ENCODE measurements at regions not wholly inside any gene's neighbourhood (a gene's known extent, or its start where the extent isn't known, plus 50 kb on each side); places are given as distances from the start of the nearest gene placed in this dataset.

DNA sequence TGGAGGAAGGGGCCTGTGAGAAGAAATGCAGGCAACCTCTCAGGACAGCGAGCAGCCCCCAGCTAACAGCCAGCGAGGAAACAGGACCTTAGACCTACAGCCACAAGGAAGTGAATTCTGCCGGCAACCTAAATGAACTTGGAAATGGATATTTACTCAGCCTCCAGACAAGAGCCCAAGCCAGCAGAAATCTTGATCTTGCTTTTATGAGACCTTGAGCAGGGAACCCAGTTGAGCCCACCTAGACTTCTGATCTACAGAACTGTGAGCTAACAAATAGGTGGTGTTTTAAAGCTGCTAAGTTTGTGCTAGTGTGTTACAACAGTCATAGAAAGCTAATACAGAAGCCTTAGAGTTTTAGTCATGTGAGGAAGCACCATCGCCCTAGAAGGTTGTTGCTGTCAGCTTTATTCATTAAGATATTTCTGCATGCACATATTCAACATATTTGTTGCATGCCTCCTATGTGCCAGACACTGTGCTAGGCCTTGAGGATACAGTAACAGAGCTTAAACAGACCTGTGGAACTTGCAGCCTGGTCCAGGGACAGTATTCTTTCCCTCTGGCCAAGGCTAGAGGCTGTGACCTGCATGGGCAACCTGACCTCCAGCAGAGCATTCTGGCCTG lies 50.3 kb downstream of the NALF2 start:
- DNase-seq: no peak

DNA sequence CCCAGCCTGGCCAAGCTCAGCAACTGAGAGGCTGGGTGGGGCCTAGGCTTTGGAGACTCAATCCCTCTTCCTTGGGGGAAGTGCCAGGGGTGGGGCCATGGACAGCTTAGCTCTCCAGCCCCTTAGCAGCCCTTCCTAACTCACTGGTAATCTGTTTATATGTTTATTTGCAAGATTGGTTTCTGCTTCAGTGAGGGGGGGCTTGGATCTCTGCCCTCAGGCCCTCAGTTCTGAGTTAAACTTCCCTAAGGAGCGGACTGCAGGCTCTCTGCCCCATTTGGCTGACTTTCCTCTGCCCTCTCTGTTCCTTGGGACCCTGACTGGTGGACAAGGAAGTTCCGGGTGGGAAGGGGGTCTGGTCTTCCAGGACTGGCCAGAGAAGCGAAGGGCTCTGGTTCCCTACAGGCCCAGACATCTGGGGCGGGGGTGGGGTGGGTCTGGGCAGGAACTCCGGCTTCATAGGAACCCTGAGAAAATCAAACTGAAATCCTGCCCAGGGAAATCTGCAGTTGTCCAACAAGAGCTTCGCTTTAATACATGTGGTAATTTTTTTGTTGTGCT lies 51.4 kb downstream of the NALF2 start:
- no peak for DNase-seq

DNA sequence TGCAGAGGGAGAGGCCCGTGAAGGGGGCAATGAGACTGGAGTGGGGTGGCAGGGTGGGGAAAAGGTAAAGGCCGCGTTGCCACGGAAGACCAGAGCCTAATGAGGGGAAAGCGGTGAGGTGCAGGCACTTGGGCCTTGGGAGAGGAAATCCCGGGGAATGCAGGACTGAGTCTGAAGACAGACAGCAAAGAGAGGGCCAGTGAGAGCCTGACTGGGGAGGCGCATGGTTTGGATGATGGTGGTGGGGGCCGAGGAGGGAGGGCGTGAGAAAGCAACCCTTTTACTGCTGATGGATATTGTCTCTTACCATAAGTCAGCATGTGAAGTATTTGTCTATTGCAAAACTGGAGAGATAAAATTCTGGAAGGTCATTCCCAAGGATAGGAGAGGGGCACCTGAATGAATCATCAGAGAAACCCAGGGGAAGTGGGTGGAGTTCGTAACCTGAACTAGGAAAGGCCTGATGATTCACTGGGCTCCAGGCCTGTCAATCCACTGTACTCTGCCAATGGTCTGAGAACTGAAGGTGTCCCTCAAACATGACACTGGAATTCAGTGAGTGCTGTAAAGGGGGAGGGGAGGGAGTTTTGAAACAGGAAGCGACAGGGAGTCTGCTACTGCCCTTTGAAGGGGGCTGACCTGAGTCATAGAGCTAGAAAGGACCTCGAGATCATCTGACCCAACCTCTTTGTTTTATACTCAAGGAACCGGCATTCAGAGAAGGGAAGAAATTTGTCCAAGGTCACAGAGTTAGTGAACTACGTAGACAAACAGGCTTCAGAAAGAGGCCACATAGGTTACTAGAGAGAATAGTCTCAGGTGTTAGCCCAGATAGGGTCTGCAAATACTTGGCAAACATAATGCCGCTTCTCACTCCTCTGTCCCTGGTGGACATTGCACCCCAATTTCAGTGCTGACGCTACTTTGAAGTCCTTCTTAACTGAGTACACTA lies 52.2 kb downstream of the NALF2 start:
- DNase-seq: peak; percentile 71

DNA sequence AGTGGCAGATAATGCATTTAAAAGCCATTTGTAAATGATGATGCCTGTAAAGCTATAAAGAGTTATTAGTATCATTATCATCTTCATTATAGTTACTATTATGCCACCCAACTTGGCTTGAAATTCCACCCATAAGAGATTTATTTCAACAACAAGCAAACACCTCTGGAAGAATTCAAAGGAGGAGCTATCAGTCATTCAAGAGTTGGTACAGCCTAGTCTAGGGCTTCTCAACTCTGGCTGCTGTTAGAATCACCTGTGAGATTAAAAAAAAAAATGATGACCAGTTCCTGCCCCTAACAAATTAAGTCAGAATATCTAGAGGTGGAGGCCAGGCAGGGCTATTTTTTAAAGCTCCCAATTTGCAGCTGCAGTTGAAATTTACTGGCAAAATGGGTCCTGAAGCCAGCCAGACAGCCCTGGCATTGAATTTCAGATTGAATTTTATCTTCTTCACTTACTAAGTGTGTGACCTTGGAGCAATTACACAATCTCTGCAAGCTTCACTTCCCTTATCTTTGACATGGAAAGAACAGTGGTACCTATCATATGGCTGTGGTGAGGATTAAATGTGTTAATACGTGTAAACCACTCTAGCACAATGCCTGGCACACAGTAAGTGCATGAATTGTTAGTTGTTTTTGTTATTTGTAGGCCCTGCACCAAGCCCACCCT lies 52.9 kb upstream of the EDA start:
- DNase-seq: no peak

DNA sequence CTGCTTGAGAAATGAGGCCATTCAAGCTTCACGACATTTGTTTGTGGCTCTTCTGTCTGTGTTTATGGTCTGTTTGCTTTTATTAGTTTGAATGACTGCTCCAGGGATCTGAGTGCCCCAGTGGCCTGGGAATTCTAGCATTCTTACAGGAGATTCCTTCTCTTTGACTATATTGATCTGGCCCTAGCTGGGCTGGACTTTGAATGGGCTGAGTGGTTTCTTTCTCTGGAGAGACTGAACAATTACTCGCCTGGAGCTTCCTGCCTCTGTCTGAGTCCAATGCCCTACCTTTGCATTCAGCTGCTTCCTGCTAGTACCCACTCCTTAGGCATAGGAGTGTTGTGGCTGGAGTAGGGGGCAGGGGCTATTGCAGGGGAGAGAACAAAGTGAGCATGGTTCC lies 51.2 kb upstream of the EDA start:
- no peak for DNase-seq

DNA sequence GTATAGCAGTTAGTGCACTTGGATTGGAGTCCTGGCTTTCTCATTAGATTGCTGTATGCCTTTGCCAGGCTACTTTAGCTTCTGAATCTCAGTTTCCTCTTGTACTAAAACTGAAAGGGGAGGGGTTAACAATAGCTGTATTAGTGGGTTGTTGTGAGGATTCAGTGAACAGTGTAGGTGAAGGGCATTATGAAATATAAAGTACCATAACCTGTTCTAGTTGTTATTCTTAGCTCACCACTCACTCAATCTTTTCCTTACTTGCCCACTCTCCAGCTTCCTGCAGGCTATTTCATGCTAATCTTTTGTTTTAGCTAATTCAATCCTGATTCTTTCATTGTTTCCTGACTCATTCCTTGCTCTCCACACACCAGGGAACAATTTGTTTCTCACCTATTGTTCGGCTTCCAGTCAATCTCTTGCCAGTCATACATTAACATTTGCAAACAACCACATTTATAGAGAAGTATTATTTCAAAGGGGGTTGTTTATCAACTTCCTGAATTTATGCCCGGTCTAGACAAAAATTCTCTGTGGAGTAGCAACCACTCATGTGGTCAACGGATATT lies 50.6 kb upstream of the EDA start:
- DNase-seq: no peak

All from fibroblast of skin of right biceps (primary cell).